ENCODE measurements at regions not wholly inside any gene's neighbourhood (a gene's known extent, or its start where the extent isn't known, plus 50 kb on each side); places are given as distances from the start of the nearest gene placed in this dataset.
"Not testable (repeated sequence)": the region's sequence is repeated elsewhere in the genome, so short reads cannot be mapped to it uniquely, and the experiment has no call there.

DNA sequence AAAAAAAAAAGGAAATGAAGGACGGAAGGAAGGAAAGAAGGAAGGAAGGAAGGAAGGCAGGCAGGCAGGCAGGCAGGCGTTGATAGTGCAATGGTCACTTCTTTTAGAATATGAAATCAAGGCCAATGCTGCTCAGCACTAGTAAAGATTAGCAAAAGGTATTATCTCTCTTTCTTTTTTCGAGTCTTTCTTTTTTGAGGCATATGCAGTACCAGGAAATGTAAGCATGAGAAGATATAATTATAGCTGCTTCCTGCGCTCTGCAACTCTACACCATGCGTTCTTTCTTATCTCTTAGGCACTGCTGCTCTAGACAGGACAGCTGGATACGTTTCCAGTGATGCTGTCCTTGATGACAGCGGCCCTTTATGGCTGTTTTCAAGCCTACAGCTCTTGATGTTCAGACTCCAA lies 1512.5 kb upstream of the B3GALT2 start:
- H3K27me3 Mint-ChIP-seq = no peaks in the 10 kb centered on the region
- DNase-seq (no peak), ATAC-seq (peak in 1 of 2 donors; percentile 20)
- H3K9me3 Mint-ChIP-seq = peaks cover 0 to 2% (median 0%) of the 10 kb centered on the region in 9 donors
- no peak overlapping the region for H3K4me3 Mint-ChIP-seq
- POLR2A ChIA-PET = no interaction called here
- no peak overlapping the region for H3K27ac Mint-ChIP-seq
- no peaks in the 10 kb centered on the region for H3K36me3 Mint-ChIP-seq
- no peaks in the 10 kb centered on the region for H3K4me1 Mint-ChIP-seq

DNA sequence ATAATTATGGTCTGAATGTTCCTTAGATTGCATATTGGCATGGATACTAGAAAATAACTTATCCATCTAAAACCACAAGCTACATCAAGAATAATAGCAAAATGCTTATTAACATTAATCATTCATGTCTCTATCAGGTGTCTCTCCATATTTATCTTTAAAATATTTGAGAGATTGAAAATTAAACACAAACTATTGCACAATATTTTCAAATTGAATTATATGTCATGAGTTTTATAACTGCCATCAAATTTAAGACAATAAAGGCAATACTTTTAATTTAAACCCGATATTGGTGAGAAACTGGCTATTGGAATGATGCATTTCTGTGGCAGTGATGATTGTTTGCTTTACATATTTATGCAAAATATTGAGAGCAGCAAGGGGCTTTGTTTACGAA lies 1506.8 kb upstream of the B3GALT2 start:
- Mint-ChIP-seq H3K27me3 (no peaks in the 10 kb centered on the region), H3K36me3 (no peaks in the 10 kb centered on the region), H3K4me3 (no peak overlapping the region), H3K4me1 (no peaks in the 10 kb centered on the region), H3K9me3 (no peaks in the 10 kb centered on the region), H3K27ac (no peak overlapping the region)
- POLR2A ChIA-PET = no interaction called here
- no peak for DNase-seq
- ATAC-seq = no peak

- H3K27me3 Mint-ChIP-seq = no peaks in the 10 kb centered on the region
- no peaks in the 10 kb centered on the region for H3K36me3 Mint-ChIP-seq
- no peak for ATAC-seq
Measured at GRCh38 chr1:194684636-194685035, 1498.2 kb upstream of the B3GALT2 start.

DNA sequence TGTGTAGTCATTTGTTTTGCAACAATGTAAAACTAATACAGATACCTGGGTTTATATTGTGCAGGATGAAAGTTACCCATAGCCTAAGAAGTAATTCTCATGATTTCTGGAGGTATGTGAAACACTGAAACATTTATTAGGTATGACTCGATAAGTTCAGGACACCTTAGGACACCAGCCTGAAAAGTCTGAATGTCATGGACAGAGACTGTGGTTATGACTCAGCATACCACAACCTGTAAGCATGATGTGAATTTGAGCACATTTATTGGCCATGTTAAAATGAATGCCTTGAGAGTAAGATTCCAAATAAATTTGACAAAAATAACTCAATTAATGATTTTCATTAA lies 1471.7 kb upstream of the B3GALT2 start:
- H3K9me3 Mint-ChIP-seq = peaks cover 0 to 13% (median 5%) of the 10 kb centered on the region in 9 donors
- H3K27me3 Mint-ChIP-seq = no peaks in the 10 kb centered on the region
- POLR2A ChIA-PET = no interaction called here
- H3K4me1 Mint-ChIP-seq = no peaks in the 10 kb centered on the region
- DNase-seq (no peak), ATAC-seq (no peak)
- H3K27ac Mint-ChIP-seq = no peak overlapping the region
- H3K4me3 Mint-ChIP-seq = no peak overlapping the region
- no peaks in the 10 kb centered on the region for H3K36me3 Mint-ChIP-seq

More at GRCh38 chr1:194684636-194685035, 1498.2 kb upstream of the B3GALT2 start:
- H3K27ac Mint-ChIP-seq = no peak overlapping the region
- DNase-seq = no peak
- H3K9me3 Mint-ChIP-seq = peaks cover 0 to 12% (median 0%) of the 10 kb centered on the region in 9 donors
- H3K4me3 Mint-ChIP-seq = no peak overlapping the region
- no peaks in the 10 kb centered on the region for H3K4me1 Mint-ChIP-seq
- POLR2A ChIA-PET = interaction anchor here (0.7 kb wide), 1 partner anchor 8 kb away, joined by 3 read pairs; no protein-coding TSS in a partner anchor

DNA sequence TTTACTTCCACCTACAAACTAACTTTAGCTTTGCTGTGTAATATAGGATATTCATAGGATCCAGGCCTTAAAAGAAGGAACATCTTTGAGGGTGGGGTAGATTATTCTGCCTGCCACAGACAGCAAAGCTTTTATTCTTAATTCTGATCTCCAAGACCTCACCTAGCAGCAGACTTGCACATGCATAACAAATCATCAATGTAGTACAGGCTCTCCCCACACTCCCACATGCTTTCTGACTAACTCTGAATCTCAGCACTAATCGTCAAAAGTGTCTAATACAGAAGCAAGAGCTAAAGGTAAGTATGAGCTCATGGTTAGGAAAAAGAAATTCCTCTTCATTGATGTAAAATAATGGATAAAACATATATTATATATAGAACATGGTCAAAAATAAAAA lies 1468.5 kb upstream of the B3GALT2 start:
- peaks cover 0 to 7% (median 0%) of the 10 kb centered on the region in 9 donors for H3K9me3 Mint-ChIP-seq
- POLR2A ChIA-PET = no interaction called here
- H3K27me3 Mint-ChIP-seq = no peaks in the 10 kb centered on the region
- no peaks in the 10 kb centered on the region for H3K36me3 Mint-ChIP-seq
- H3K27ac Mint-ChIP-seq = no peak overlapping the region
- DNase-seq = no peak
- no peak for ATAC-seq
- no peaks in the 10 kb centered on the region for H3K4me1 Mint-ChIP-seq
- no peak overlapping the region for H3K4me3 Mint-ChIP-seq

GRCh38 chr1:194653385-194653784 lies 1467.0 kb upstream of the B3GALT2 start:
- H3K27ac Mint-ChIP-seq = no peak overlapping the region
- no peaks in the 10 kb centered on the region for H3K27me3 Mint-ChIP-seq
- DNase-seq (no peak), ATAC-seq (no peak)
- H3K9me3 Mint-ChIP-seq = peaks cover 0 to 7% (median 0%) of the 10 kb centered on the region in 9 donors
- H3K4me3 Mint-ChIP-seq = no peak overlapping the region
- no peaks in the 10 kb centered on the region for H3K36me3 Mint-ChIP-seq
- H3K4me1 Mint-ChIP-seq = peaks cover 0 to 1% (median 0%) of the 10 kb centered on the region in 4 donors
- POLR2A ChIA-PET = no interaction called here

DNA sequence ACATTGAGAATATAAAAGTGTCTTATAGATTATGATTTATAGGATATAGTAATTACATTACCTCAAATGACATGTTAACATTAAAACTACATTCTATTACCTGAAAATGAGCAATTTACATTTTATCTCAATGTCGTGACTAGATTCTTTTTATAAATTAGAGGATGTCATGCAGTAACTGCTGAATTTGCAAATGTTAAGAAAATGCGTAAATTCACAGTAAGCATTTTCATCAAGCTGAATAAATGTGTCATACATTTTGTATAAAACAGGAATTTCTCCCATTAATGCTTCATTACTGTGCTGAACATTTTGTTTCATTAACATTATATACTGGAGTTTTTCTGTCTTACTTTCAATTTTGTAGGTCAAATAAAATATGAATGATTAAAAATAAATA lies 1460.7 kb upstream of the B3GALT2 start:
- no peak overlapping the region for H3K27ac Mint-ChIP-seq
- H3K36me3 Mint-ChIP-seq = no peaks in the 10 kb centered on the region
- H3K27me3 Mint-ChIP-seq = no peaks in the 10 kb centered on the region
- H3K9me3 Mint-ChIP-seq = peaks cover 0 to 3% (median 0%) of the 10 kb centered on the region in 9 donors
- DNase-seq = no peak
- POLR2A ChIA-PET = no interaction called here
- ATAC-seq = no peak
- no peak overlapping the region for H3K4me3 Mint-ChIP-seq
- peaks cover 0 to 1% (median 0%) of the 10 kb centered on the region in 4 donors for H3K4me1 Mint-ChIP-seq

DNA sequence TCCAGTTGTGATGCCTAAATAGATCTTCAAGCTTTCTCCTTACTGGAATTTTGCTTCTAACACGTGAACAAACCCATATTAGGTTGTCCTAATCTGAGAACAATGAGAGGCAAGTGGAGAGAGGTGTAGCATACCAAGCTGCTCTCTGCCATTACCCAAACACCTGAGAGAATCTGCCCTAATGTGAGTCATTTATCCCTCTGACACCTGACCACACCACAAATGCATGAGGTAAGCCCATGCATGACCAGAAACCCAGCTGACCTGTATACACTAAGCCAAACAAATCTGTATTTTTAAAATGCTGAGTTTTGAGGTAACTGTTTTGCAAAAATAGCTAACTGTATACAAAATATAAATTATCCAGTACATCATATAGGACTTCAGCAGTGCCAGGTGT lies 1458.1 kb upstream of the B3GALT2 start:
- H3K27me3 Mint-ChIP-seq = no peaks in the 10 kb centered on the region
- no peak overlapping the region for H3K4me3 Mint-ChIP-seq
- no peaks in the 10 kb centered on the region for H3K36me3 Mint-ChIP-seq
- DNase-seq (no peak), ATAC-seq (no peak)
- no peak overlapping the region for H3K27ac Mint-ChIP-seq
- H3K4me1 Mint-ChIP-seq = no peaks in the 10 kb centered on the region
- H3K9me3 Mint-ChIP-seq = peaks cover 2 to 23% (median 4%) of the 10 kb centered on the region in 9 donors
- POLR2A ChIA-PET = no interaction called here

DNA sequence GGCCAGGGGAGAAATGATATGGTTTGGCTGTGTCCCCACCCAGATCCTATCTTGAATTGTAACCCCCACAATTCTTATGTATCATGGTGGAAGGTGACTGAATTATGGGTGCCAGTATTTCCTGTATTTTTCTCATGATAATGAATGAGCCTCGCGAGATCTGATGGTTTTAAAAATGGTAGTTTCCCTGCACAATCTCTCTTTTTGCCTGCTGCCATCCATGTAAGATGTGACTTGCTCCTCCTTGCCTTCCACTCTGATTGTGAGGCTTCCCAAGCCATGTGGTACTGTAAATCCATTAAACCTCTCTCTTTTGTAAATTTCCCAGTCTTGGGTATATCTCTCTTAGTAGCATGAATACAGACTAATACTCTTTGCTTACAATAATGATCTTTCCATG lies 1453.9 kb upstream of the B3GALT2 start:
- Mint-ChIP-seq H3K4me3 (no peak overlapping the region), H3K27ac (no peak overlapping the region), H3K9me3 (peaks cover 2 to 24% (median 11%) of the 10 kb centered on the region in 9 donors), H3K36me3 (no peaks in the 10 kb centered on the region), H3K27me3 (peaks cover 0 to 9% (median 1%) of the 10 kb centered on the region in 5 donors), H3K4me1 (no peaks in the 10 kb centered on the region)
- no peak for ATAC-seq
- DNase-seq = no peak
- POLR2A ChIA-PET = no interaction called here

DNA sequence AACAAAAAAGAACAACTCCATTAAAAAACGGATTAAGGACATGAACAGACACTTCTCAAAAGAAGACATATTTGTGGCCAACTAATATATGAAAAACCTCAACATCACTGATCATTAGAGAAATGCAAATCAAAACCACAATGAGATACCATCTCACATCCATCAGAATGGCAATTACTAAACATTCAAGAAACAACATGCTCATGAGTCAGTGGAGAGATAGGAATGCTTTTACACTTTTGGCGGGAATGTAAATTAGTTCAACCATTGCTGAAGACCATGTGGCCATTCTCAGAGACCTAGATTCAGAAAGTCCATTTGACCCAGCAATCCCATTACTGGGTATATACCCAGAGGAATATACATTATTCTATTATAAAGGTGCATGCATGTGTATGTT lies 1442.6 kb upstream of the B3GALT2 start:
- Mint-ChIP-seq H3K4me3 (no peak overlapping the region), H3K27me3 (peaks cover 0 to 4% (median 0%) of the 10 kb centered on the region in 5 donors), H3K36me3 (peaks cover 0 to 6% (median 0%) of the 10 kb centered on the region in 3 donors), H3K27ac (no peak overlapping the region), H3K9me3 (peaks cover 0 to 6% (median 0%) of the 10 kb centered on the region in 9 donors), H3K4me1 (no peaks in the 10 kb centered on the region)
- POLR2A ChIA-PET = no interaction called here
- no peak for ATAC-seq
- DNase-seq = no peak

- peaks cover 0 to 6% (median 0%) of the 10 kb centered on the region in 3 donors for H3K36me3 Mint-ChIP-seq
- peaks cover 0 to 6% (median 0%) of the 10 kb centered on the region in 9 donors for H3K9me3 Mint-ChIP-seq
- H3K4me1 Mint-ChIP-seq = no peaks in the 10 kb centered on the region
- no peak overlapping the region for H3K4me3 Mint-ChIP-seq
- peak in 1 of 10 donors; percentile 57 for DNase-seq
- ATAC-seq = no peak
- peaks cover 0 to 4% (median 0%) of the 10 kb centered on the region in 5 donors for H3K27me3 Mint-ChIP-seq
- no peak overlapping the region for H3K27ac Mint-ChIP-seq
- POLR2A ChIA-PET = no interaction called here
Measured at GRCh38 chr1:194624833-194625232, 1438.4 kb upstream of the B3GALT2 start.

DNA sequence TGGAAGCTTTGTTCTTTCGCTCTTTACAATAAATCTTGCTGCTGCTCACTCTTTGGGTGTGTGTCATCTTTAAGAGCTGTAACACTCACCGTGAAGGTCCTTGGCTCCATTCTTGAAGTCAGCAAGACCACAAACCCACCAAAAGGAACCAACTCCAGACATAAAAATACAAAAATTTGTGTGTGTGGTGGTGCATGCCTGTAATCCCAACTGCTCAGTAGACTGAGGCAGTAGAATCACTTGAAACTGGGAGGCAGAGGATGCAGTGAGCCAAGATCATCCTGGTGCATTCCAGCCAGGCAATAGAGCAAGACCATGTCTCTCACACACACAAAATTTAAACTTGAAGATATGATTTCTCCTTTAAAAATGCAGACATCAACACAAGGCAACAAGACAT lies 1431.7 kb upstream of the B3GALT2 start:
- no peak overlapping the region for H3K27ac Mint-ChIP-seq
- ATAC-seq = no peak
- H3K36me3 Mint-ChIP-seq = no peaks in the 10 kb centered on the region
- peaks cover 0 to 5% (median 0%) of the 10 kb centered on the region in 9 donors for H3K9me3 Mint-ChIP-seq
- H3K4me3 Mint-ChIP-seq = no peak overlapping the region
- peaks cover 0 to 3% (median 0%) of the 10 kb centered on the region in 5 donors for H3K27me3 Mint-ChIP-seq
- no peaks in the 10 kb centered on the region for H3K4me1 Mint-ChIP-seq
- DNase-seq = no peak
- POLR2A ChIA-PET = no interaction called here

GRCh38 chr1:194617272-194617671 lies 1430.9 kb upstream of the B3GALT2 start:
- ATAC-seq, H3K4me1 Mint-ChIP-seq, H3K36me3 Mint-ChIP-seq, DNase-seq, H3K27ac Mint-ChIP-seq, POLR2A ChIA-PET, H3K9me3 Mint-ChIP-seq, H3K27me3 Mint-ChIP-seq, H3K4me3 Mint-ChIP-seq: not testable (repeated sequence)

DNA sequence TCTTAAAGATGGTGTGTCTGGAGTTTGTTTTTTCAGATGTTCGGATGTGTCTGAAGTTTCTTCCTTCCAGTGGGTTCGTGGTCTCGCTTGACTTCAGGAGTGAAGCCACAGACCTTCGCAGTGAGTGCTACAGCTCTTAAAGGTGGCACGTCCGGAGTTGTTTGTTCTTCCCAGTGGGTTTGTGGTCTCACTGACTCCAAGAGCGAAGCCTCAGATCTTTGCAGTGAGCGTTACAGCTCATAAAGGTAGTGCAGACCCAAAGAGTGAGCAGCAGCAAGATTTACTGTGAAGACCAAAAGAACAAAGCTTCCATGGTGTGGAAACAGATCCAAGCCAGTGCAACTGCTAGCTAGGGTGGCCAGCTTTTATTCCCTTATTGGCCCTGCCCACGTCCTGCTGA lies 1430.4 kb upstream of the B3GALT2 start:
- DNase-seq = no peak
- POLR2A ChIA-PET = no interaction called here

More for the DNA sequence above, 1430.4 kb upstream of the B3GALT2 start:
- H3K27me3 Mint-ChIP-seq = peaks cover 0 to 3% (median 0%) of the 10 kb centered on the region in 5 donors
- H3K27ac Mint-ChIP-seq = no peak overlapping the region
- no peaks in the 10 kb centered on the region for H3K4me1 Mint-ChIP-seq
- no peak overlapping the region for H3K4me3 Mint-ChIP-seq
- H3K36me3 Mint-ChIP-seq = no peaks in the 10 kb centered on the region
- ATAC-seq = no peak
- H3K9me3 Mint-ChIP-seq = peaks cover 0 to 5% (median 0%) of the 10 kb centered on the region in 9 donors

Data from naive thymus-derived CD8-positive, alpha-beta T cell (primary cell).